Gastroesophageal sphincter (tissue), 3 donors: ENCODE measurements at regions not wholly inside any gene's neighbourhood (a gene's known extent, or its start where the extent isn't known, plus 50 kb on each side); places are given as distances from the start of the nearest gene placed in this dataset.

Experiments used
- EP300 ChIP-seq: sonication (generic); formaldehyde crosslinking; IDR thresholded peaks from one replicate; pipeline ENCODE4 v1.6.1; 2017; ENCODE audit warnings: antibody characterized with exemption, mild to moderate bottlenecking
- POLR2A ChIP-seq, 2 donors: fragments of 450-650 bp; IDR thresholded peaks; one replicate each; pipeline ENCODE4 v1.6.1; 2017; ENCODE audit warnings: antibody characterized with exemption in 2 of 2, mild to moderate bottlenecking in 2 of 2, moderate library complexity in 1 of 2
- TF ChIP-seq, protein P1 (sequence below), 4 experiments: fragments of 200-600 bp in 2 of 4; fragments of 450-650 bp in 2 of 4; sonication (generic) in 1 of 4; IDR thresholded peaks; one replicate each; pipeline ENCODE4 v1.5.1; 2017 to 2019; ENCODE audit warnings: antibody characterized with exemption in 4 of 4, mild to moderate bottlenecking in 2 of 4, moderate library complexity in 2 of 4

DNA sequence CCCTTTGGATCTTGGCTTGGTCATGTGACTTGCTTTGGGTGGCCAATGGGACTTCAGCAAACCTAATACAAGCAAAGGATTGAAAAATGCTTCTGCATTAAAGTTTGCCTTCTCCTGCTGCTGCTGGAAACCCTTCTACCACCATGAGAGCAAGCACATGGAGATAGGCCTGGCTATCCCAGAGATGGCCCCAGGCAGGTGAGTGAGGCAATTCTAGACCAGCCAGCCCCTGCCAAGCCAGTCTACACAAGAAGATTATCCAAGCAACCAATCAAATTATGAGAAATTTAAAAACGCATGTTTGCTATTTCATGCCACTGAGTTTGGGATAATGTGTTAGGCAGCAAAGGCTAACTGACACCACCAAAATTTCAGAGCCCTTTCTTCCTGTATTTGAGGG is 274.3 kb downstream of the TFAP2C start:
- TF ChIP-seq, protein P1, sequence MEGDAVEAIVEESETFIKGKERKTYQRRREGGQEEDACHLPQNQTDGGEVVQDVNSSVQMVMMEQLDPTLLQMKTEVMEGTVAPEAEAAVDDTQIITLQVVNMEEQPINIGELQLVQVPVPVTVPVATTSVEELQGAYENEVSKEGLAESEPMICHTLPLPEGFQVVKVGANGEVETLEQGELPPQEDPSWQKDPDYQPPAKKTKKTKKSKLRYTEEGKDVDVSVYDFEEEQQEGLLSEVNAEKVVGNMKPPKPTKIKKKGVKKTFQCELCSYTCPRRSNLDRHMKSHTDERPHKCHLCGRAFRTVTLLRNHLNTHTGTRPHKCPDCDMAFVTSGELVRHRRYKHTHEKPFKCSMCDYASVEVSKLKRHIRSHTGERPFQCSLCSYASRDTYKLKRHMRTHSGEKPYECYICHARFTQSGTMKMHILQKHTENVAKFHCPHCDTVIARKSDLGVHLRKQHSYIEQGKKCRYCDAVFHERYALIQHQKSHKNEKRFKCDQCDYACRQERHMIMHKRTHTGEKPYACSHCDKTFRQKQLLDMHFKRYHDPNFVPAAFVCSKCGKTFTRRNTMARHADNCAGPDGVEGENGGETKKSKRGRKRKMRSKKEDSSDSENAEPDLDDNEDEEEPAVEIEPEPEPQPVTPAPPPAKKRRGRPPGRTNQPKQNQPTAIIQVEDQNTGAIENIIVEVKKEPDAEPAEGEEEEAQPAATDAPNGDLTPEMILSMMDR (IDR thresholded peaks at IDR 0.05): no peak
- TF ChIP-seq POLR2A (IDR thresholded peaks at IDR 0.05) (no peak), EP300 (no peak)
